Hepatocyte (in vitro differentiated cells): ENCODE measurements at regions not wholly inside any gene's neighbourhood (a gene's known extent, or its start where the extent isn't known, plus 50 kb on each side); places are given as distances from the start of the nearest gene placed in this dataset.

Source experiments
- DNase-seq: peaks from one replicate; pipeline ENCODE4 v3.0.0-alpha.2; 2016; ENCODE audit warnings: low spot score
- H2AFZ ChIP-seq: fragments of 200-600 bp; sonication (generic); 2 replicates; pipeline ENCODE4 v1.6.0; 2016; ENCODE audit warnings: antibody characterized with exemption, mild to moderate bottlenecking
- H3K27ac ChIP-seq: fragments of 200-600 bp; sonication (generic); 2 replicates; pipeline ENCODE4 v1.5.1; 2016; ENCODE audit warnings: mild to moderate bottlenecking
- H3K27me3 ChIP-seq: fragments of 200-600 bp; sonication (generic); 2 replicates; pipeline ENCODE4 v1.6.1; 2016
- H3K36me3 ChIP-seq: fragments of 200-600 bp; sonication (generic); replicated peaks from 2 replicates; pipeline ENCODE4 v1.5.1; 2016; ENCODE audit warnings: low read depth; ENCODE audit not compliant: insufficient read depth
- H3K4me1 ChIP-seq: fragments of 200-600 bp; sonication (generic); 2 replicates; pipeline ENCODE4 v1.5.1; 2016; ENCODE audit warnings: mild to moderate bottlenecking, moderate library complexity; ENCODE audit not compliant: insufficient read depth
- H3K4me2 ChIP-seq: fragments of 200-600 bp; sonication (generic); 2 replicates; pipeline ENCODE4 v1.6.0; 2016
- H3K4me3 ChIP-seq: fragments of 200-600 bp; sonication (generic); 2 replicates; pipeline ENCODE4 v1.5.1; 2016; ENCODE audit warnings: mild to moderate bottlenecking
- H3K79me2 ChIP-seq: fragments of 200-600 bp; sonication (generic); 2 replicates; pipeline ENCODE4 v1.6.0; 2017; ENCODE audit warnings: mild to moderate bottlenecking
- H3K9me2 ChIP-seq: fragments of 200-600 bp; sonication (generic); replicated peaks from 2 replicates; pipeline ENCODE4 v1.6.0; 2017; ENCODE audit warnings: mild to moderate bottlenecking; ENCODE audit not compliant: insufficient read depth
- H3K9me3 ChIP-seq: fragments of 200-600 bp; sonication (generic); 2 replicates; pipeline ENCODE4 v1.5.1; 2016; ENCODE audit warnings: low read depth, mild to moderate bottlenecking
- H4K20me1 ChIP-seq: fragments of 200-600 bp; sonication (generic); 2 replicates; pipeline ENCODE4 v1.6.0; 2016; ENCODE audit warnings: mild to moderate bottlenecking; ENCODE audit not compliant: insufficient read depth, poor library complexity, severe bottlenecking
- CTCF ChIP-seq: fragments of 200-600 bp; sonication (generic); IDR thresholded peaks from 2 replicates; pipeline ENCODE4 v1.5.1; 2016; ENCODE audit warnings: antibody characterized with exemption, mild to moderate bottlenecking; ENCODE audit not compliant: poor library complexity
- EZH2 ChIP-seq: fragments of 200-600 bp; sonication (generic); IDR thresholded peaks from 2 replicates; pipeline ENCODE4 v1.6.1; 2016; ENCODE audit warnings: antibody characterized with exemption, mild to moderate bottlenecking, borderline replicate concordance
- EZH2phosphoT487 ChIP-seq: fragments of 200-600 bp; sonication (generic); IDR thresholded peaks from one replicate; pipeline ENCODE4 v1.6.1; 2018; ENCODE audit warnings: antibody characterized with exemption, mild to moderate bottlenecking, low read depth, moderate library complexity; ENCODE audit not compliant: unreplicated experiment, severe bottlenecking
- WGBS: methylation state at CpG from one replicate; pipeline ENCODE4 v1.1.6; 2016; ENCODE audit warnings: low lambda C conversion rate; ENCODE audit errors: missing lambda C conversion rate; 5-methylcytosine and 5-hydroxymethylcytosine counted together

- Histone ChIP-seq H3K27me3 (no peaks in the 10 kb centered on the region), H3K9me3 (no peaks in the 10 kb centered on the region), H2AFZ (no peak overlapping the region), H4K20me1 (no peaks in the 10 kb centered on the region), H3K27ac (no peak overlapping the region), H3K4me2 (no peak overlapping the region), H3K36me3 (no peaks in the 10 kb centered on the region), H3K4me1 (no peaks in the 10 kb centered on the region), H3K79me2 (no peaks in the 10 kb centered on the region), H3K4me3 (no peak overlapping the region), H3K9me2 (no peaks in the 10 kb centered on the region)
- DNase-seq = no peak
- WGBS = 62% methylated on average over 3 of the region's 3 CpGs
- TF ChIP-seq EZH2phosphoT487 = no peak
- no peak for TF ChIP-seq CTCF
- no peak for TF ChIP-seq EZH2
Observed at GRCh38 chr3:174540116-174540908, 318.8 kb upstream of the NAALADL2 start.

GRCh38 chr3:174541708-174542315, 317.3 kb upstream of the NAALADL2 start:
- Histone ChIP-seq H2AFZ (no peak overlapping the region), H3K27me3 (no peaks in the 10 kb centered on the region), H3K36me3 (no peaks in the 10 kb centered on the region), H3K4me1 (no peaks in the 10 kb centered on the region), H3K9me2 (no peaks in the 10 kb centered on the region), H3K79me2 (no peaks in the 10 kb centered on the region), H4K20me1 (no peaks in the 10 kb centered on the region), H3K4me2 (no peak overlapping the region), H3K9me3 (no peaks in the 10 kb centered on the region), H3K4me3 (no peak overlapping the region), H3K27ac (no peak overlapping the region)
- no peak for TF ChIP-seq CTCF
- no peak for TF ChIP-seq EZH2phosphoT487
- no peak for TF ChIP-seq EZH2
- DNase-seq = no peak
- WGBS = 91% methylated on average over 2 of the region's 2 CpGs

- H4K20me1 ChIP-seq = no peaks in the 10 kb centered on the region
- H3K9me2 ChIP-seq = no peaks in the 10 kb centered on the region
- DNase-seq = no peak
- no peak overlapping the region for H3K27ac ChIP-seq
- H3K4me1 ChIP-seq = no peaks in the 10 kb centered on the region
- no peaks in the 10 kb centered on the region for H3K9me3 ChIP-seq
- 68% methylated on average over 2 of the region's 2 CpGs for WGBS
- H3K4me2 ChIP-seq = no peak overlapping the region
- no peak for TF ChIP-seq CTCF
- no peak for TF ChIP-seq EZH2
- TF ChIP-seq EZH2phosphoT487 = no peak
- no peak overlapping the region for H3K4me3 ChIP-seq
- no peaks in the 10 kb centered on the region for H3K79me2 ChIP-seq
- no peaks in the 10 kb centered on the region for H3K27me3 ChIP-seq
- H2AFZ ChIP-seq = no peak overlapping the region
- H3K36me3 ChIP-seq = no peaks in the 10 kb centered on the region
Observed at GRCh38 chr3:174547801-174548435, 311.2 kb upstream of the NAALADL2 start.
